NCI-H748 treated with DMSO at 0.1 percent for 48 hours (cell line): ENCODE measurements at regions not wholly inside any gene's neighbourhood (a gene's known extent, or its start where the extent isn't known, plus 50 kb on each side); places are given as distances from the start of the nearest gene placed in this dataset.
A peak's percentile ranks its signal among the peaks of the same experiment; 100 is the strongest.
"Not testable (repeated sequence)": the region's sequence is repeated elsewhere in the genome, so short reads cannot be mapped to it uniquely, and the experiment has no call there.

Experiments
- DNase-seq: peaks from one replicate; lab custom pipeline; 2025; lab: John Stamatoyannopoulos, UW

DNA sequence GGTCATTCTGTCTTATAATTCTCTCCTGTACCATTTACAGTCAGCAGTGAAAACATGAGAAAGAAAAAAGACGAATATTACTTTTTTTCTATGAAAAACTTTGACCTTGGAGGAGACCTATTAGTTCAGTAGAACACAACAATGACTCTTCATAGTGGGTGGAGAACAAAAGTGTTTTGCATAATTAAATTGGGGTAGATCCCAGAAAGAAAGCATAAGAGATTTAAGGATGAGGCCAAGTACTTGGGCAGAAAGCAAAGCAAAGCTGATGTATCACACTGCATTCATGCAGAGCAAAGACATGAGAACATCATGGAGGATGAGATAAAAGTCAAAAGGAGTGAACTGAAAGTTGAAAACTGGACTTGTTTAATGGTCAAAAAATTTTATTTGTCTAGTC, 1273.4 kb downstream of the ROBO2 start:
- DNase-seq: no peak

DNA sequence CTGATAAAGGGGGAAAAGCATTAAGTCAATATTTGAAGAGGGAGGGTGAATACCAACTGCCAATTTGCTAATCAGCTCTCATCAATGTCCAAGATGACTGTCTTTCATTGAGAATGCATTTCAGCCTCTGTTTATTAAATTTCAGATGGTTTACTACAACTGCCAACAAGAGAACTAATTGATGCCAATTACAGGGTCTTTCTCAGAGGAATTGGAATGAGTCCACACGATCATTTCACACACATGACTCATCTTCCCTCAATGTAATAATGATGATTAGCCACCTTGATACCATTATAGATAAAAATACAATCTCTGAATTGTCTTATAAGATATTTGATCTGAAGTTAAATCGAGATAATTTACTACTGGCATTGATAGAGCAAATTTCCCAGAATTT, 1274.4 kb downstream of the ROBO2 start:
- peak; percentile 70 for DNase-seq

DNA sequence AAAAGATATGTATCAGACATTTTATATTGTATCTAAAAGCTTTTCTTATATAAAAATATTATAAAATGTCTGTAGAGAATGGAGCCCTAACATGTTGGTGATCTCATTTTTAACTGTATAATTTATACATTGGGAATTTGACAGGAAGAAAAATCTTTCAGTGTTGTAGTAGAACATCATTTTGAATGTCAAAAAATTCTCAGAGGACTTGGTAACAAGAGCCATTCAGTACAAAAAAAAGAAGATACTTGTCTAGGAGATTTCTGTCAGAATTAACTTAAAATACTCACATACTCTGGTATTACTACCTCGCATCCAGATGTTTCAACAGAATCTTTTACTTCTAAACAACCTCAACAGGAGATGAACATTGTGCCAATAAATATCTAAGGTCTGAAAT, 1277.9 kb downstream of the ROBO2 start:
- DNase-seq: no peak

DNA sequence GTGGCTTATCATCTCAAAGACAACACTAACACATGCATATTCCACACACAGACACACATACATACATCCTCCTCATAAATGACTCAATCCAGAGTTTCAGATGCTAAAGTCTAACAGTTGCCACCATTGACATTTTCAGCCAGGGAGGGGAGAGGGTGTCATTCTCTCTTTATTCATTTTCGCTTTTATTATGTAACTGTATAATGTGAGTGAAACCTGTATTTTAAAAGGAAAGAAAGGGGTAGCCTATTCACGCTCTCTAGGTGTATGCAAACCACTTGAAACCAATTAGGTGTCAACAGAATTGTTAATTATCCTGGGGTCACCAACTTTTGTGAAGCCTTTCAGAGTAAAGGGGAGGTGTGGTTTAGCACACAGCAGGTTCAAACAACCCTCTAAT, 1282.9 kb downstream of the ROBO2 start:
- DNase-seq: peak; percentile 86

DNA sequence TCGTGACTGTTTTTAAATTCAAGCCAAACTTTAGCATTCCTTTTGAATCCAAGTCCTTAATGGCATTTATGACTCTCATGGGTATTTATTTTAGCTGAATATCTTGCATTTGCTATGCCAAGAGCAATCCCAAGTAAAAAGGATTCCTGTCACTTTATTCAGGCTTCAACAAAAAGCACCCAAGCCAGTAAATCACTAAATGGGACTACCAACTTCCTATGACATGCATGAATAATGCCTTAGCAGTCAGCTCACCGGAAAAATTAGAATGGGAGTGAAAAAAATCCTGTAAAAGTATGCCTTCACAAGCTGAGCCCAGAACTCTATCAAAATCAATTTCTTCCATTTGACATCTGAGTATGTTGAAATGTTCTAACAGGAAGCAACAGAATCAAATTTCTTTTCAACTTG, 1297.9 kb downstream of the ROBO2 start:
- no peak for DNase-seq

DNA sequence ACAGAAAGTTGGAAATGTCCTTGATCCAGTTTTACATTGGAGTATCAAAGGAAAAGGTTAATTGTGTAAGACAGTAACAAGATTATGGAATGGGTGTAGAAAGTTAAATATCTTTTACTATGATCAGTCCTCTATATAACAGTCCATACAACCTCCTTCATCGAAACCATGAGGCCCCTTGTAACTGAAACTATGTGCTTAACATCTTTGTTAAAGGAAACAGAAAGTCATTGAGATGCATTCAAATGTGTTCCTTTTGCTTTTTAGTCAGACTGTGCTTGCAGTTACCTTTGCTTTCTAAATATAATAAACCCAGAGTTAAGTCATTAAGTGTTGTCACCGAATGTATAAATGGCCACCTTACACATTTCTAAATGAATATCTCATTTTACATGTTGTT, 1298.5 kb downstream of the ROBO2 start:
- DNase-seq: no peak

DNA sequence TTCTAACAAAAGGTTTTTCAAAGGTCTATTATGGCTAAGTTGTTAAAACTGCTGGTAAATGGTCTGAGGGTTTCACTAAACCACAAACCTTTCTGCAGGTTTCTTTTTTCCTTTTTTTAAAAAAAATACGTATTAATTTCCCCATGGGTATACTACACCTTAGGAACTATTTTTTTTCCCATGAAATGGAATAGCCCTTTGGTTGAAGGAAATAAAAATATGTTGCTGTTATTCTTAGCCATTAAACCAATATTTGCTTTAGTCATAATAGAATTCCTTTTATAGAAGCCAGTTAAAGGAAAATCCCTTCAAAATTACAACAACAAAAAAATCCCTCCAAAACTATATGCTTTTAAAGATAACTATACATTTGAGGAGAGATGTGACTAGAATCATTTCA, 1303.3 kb downstream of the ROBO2 start:
- DNase-seq: no peak

DNA sequence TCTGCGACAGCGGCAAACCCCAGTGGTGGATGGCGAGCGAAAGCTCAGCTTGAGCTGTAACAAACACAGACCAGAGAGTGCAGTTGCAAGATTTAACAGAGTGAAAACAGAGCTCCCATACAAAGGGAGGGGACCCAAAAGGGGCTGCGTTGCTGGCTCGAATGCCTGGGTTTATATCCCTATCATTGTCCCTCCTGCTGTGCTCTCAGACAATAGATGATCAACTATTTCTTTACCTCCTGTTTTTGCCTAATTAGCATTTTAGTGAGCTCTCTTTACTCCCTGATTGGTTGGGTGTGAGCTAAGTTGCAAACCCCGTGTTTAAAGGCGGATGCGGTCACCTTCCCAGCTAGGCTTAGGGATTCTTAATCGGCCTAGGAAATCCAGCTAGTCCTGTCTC, 1304.4 kb downstream of the ROBO2 start:
- DNase-seq: not testable (repeated sequence)

DNA sequence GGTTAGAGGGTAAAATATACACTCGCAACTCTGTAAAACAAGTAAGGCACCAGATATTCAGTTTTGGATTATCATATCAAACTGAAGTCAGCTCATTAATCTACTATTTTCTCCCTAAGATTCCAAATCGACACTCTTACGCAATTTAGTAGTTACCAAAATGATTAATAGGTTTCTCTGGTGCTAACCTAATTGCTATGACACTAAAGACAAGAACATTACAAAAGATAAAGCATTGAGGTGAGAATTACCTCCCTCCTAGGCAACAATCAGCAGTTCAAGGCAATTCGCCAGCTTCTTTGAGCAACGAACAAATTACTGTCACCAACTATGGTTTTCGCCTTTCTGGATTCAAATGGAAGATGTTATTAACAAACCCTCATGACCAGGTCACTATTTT, 1305.0 kb downstream of the ROBO2 start:
- DNase-seq: no peak

DNA sequence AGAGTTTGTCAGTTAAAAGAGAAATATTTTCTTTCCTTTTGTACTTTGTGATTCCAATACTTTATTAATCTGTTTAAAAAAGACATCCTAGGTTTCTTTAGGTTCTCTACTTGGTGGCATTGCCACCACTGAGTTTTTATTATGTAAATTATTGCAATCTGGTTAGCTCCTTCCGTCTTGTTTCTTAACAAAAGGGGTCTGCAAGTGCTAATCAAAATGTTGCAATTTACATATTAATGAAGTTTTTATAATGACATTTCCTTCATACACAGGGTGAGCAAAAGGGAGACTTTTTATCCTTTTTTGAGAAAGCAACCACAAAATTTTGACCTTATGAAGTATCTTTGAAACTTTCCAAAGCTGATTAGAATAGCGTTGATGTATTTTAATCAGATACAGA, 1307.3 kb downstream of the ROBO2 start:
- no peak for DNase-seq

DNA sequence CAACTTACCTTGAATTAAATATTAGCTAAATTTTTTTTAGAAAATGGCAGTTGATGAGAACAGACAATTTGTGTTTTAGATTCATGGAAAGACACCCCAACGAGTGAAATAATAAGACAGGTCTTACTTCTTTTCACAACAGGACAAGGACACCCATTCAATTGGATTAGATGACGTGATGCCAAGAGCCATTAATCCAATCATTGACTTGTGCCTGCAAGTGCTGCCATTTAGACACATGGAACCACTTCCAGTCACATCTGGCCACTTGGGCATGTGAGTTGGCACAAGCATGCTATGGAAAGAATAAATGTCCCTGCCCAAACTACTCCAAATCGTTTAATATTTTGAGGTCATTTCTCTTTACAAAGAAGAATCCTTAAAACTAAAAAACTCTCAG, 1308.8 kb downstream of the ROBO2 start:
- DNase-seq: no peak

DNA sequence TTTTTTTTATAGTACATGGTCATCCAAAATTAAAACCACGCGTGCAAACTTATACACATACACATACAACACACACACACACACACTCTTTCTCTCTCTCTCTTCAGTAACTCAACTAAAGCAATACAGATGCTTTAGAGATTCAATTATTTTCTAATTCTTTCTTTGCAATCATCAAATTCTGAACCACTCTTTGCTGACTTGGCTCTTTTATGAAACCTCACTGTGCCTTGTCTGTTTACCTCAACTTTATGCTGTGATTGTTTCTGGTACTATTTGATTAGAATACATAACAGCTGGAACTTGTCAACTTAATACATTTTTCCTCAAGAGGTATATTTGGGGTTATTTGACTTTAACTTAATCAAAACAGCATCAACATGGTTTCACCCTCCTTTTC, 1309.7 kb downstream of the ROBO2 start:
- no peak for DNase-seq

DNA sequence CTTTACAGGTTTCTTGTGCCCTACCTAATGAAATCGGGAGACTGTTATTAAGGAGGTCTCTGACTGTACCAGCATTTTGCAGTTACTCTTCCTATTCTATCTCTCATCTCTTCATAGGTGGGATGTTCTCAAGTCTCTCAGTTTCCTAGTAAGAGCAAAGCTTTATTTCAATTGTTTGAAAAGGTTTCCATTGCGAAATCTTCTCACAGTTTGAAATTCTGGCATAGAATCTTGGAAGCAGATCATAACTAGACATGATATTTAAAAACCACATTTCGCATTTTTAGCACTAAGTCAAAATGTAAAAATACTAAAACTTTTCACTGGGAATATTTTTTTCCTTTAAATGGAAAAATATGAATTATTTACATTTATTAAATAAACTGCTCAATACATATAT, 1311.4 kb downstream of the ROBO2 start:
- no peak for DNase-seq

DNA sequence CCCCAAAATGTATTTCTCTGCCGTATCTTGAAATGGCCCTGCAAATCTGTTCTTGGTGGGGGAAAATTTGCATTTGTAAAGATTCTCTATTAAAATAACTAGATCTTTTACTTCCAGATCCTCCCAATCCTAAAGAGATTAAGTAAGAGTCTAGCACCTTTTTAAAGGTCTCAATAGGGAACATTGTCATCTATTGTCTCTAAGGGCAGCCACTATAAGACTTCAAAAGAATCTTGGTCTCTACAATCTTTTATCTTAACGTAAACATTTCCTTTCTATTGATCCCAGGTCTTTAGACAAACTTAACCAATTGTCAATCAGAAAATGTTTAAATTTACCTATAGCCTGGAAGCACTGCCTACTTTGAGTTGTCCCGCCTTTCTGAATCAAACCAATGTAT, 1313.3 kb downstream of the ROBO2 start:
- DNase-seq: no peak

DNA sequence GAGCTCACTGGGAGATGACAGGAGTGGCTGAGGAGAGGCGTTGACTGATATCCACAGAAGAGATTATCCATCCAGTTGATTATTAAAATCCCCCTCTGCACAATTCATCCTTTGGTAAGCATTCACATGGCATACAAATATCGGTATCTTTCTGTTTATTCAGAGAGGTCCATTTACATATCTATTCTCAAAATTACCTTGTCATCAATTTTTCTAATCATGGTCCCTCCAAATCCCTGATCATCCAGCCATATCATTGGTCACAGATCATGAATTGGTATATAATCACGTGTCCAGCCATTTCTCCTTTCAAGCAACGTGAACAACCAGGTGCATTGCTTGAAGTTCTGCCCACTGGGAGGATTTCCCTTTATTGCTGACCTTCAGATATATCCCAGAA, 1321.0 kb downstream of the ROBO2 start:
- DNase-seq: no peak

DNA sequence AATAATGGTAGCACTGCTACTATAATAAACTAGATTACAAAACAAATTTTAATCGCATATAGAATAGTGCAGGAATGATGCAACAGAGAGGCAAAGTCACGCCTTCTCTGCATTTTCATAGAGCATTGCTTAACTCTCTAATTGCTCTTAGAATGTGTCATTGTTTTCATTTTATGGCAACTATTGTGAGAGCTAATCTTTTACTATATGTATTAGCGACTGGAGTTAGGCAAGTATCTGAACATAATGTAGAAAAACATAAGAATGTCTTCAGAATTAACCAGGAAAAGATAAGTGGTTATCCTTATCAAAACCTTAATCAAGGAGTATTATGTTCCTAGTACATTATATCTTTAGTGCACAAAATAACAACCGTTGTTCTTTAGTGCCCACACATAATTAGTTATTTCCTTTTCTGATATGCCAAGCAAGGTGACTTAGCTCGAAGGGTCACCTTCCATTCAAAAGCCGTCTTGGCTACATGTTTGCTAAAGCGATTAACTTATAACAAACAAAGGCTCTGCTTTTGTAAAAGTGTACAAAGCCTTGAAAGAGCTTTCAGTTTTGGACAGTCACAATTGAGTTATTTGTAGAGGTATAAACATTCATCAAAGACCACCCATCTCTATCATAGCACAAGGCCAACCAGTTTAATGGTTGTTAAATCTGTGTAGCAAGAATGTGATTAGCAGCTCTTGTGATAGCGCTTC, 1328.9 kb downstream of the ROBO2 start:
- peak; percentile 90 for DNase-seq

DNA sequence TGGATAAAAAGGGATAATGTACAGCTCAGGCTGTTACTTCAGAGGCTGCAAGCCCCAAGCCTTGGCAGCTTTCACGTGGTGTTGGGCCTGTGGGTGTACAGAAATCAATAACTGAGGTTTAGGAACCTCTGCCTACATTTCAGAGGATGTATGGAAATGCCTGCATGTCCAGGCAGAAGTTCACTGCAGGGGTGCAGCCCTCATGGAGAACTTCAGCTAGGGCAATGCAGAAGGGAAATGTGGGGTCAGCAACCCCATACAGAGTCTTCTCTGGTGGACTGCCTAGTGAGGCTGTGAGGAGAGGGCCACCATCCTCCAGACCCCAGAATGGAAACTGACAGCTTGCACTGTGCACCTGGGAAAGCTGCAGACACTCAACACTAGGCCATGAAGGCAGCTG, 1350.3 kb downstream of the ROBO2 start:
- DNase-seq: no peak

DNA sequence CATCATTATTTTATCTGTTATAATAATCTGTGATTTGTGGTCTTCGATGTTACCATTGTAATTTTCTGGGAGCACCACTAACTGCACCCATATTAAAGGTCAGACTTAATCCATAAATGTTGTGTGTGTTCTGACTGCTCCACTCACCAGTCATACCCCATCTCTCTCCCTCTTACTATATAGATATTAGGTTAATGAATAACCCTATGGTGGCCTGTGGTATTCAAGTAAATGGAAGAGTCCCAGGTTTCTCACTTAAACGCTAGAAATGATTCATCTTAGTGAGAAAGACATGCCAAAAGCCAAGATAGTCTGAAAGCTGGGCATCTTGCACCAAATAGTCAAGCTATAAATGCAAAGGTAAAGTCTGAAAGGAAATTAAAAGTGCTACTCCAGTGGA, 1358.5 kb downstream of the ROBO2 start:
- no peak for DNase-seq

DNA sequence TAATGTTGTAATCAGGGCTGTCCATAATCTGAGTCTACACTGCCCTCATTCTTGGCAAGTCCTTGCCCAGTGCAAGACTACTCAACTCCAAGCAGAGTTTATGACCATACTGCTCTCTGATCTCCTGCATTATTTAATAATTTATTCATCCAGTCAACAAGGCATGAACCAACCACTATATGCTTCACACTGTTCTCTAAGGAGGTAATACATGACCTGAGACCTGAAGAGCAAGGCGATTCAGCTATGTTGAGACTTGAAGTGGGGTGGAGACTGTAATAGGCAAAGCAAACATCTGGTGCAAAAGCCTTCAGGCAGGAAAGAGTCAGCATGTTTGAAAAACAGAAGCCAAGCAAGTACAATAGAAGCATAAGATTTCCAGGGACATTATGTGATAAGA, 1362.8 kb downstream of the ROBO2 start:
- no peak for DNase-seq

DNA sequence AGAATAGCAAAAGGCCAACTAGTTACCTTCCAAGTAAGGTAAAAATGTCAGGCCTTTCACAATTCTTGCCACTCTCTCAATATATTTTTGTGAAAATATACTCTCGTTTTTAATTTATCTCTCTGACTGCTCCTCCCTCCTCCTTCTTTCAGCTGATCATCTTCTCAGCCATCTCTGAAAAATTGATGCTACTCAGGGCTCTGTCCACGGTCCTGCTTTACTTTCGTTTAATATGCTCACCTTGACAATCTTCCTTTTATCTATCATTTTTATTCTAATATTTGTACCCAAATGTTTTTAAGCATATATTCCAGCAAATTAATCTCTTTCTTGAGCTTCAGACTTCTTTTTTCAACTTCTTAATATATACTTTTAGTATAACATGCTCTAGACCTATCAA, 1362.1 kb downstream of the ROBO1 start:
- no peak for DNase-seq

DNA sequence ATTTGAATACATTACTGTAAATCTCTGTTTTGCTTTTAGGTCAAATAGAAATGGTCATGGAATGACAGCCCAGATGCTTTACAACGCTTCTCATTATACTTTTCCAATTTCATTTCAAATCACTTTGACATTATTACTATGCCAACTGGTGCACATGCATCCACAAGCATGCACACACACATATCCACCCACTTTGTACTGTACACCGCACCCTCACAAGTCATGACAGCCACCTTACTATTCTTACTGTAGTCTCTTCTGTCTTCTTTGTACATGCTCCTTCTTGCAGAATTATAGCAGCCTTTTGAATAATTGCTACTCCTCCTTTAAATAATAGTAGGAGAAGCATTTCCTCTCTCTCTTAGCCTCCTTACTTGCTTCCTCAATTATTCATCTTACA, 1361.4 kb downstream of the ROBO1 start:
- no peak for DNase-seq

DNA sequence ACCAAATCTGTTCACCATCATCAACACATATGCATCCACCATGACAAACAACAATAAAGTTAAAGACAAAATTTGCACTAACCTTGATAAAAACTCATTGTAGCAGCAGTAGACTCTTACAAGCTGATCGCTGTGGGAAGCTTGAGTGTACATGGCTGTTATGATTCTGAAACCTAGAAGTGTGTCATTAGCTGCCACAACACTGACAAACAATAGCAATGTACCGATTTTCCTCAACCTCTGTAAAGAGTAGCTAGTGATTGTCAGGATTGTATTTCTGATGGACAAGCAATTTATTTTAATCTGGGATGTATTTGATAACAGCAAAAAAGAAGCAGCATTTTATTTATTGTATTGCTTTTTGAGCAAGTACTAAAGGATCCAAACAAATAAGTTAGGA, 1357.7 kb downstream of the ROBO1 start:
- no peak for DNase-seq

DNA sequence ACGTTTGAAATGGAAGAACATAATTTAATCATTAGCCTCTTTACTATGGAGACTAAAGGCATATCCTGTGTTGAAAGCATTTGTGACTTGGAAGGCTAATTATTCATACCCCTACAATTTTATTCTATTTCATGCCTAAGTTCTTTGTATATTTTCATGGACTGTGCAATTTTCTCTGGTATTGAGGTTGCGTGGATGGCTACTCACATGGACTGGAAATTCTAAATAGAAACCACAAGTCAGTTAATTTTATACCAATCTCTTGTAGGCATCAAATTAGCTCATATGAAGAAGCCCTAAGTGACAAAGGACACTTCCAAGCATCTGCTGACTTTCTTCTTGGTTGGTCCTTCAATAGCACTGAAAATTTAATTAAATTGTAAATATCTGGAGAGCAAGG, 1353.5 kb downstream of the ROBO1 start:
- DNase-seq: no peak

DNA sequence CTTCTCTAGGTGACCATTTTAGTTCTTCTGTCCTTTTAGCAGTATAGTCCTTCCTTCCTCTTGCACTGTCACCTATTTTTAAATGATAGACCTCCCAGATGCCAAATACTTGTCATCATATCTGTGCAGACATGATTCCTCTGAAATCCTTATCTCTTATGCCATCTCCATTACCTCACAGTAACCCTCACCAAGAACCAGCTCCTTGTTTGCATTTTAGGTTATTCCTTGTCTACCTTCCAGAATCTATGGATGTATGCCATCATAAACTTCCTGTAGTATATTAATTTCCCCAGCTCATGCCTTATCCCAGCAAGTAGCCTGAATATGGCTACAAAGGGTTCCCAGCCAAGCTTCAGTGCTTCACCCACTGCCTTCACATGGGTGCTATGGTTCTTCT, 1347.2 kb downstream of the ROBO1 start:
- DNase-seq: no peak
